Endothelial cell of umbilical vein (primary cell): ENCODE measurements at regions not wholly inside any gene's neighbourhood (a gene's known extent, or its start where the extent isn't known, plus 50 kb on each side); places are given as distances from the start of the nearest gene placed in this dataset.

Source experiments
- BruUV-seq: library from RNA; stranded (reverse); fragments of 400-500 nt; replicated peaks from 2 replicates; lab custom pipeline; 2021; lab: Mats Ljungman, UMichigan
- CTCF ChIA-PET: fragments of 300-600, 350-600 bp; sonication (Branson Sonifier 250); formaldehyde crosslinking; loops from one replicate; lab custom pipeline; 2021; ENCODE audit warnings: antibody characterized with exemption, inconsistent platforms; lab: Charles Lee
- POLR2A ChIA-PET: fragments of 300-600, 350-600 bp; sonication (Branson Sonifier 250); formaldehyde crosslinking; loops from one replicate; lab custom pipeline; 2021; ENCODE audit warnings: antibody characterized with exemption, inconsistent platforms; lab: Charles Lee
- DNase-seq: peaks from one replicate; pipeline ENCODE4 v3.0.0-alpha.2; 2011; ENCODE audit warnings: low read depth, low spot score
- FAIRE-seq: peaks from 2 replicates; lab custom pipeline; 2011; peaks lifted over from hg19 to GRCh38; lab: Jason Lieb, UNC
- H2AFZ ChIP-seq: 2 replicates; pipeline ENCODE4 v1.6.0; 2012; ENCODE audit warnings: low read depth, low read length, control low read depth, inconsistent platforms
- H3K27ac ChIP-seq: 2 replicates; pipeline ENCODE4 v1.5.1; 2011; ENCODE audit warnings: low read depth, mild to moderate bottlenecking, control low read depth, low read length, moderate library complexity; ENCODE audit not compliant: insufficient read depth
- H3K27me3 ChIP-seq, 2 experiments: 2 replicates each; pipeline versions ENCODE4 v1.6.0 to v1.6.1; 2011; ENCODE audit warnings: low read length in 2 of 2, mixed read lengths in 1 of 2; ENCODE audit not compliant: control insufficient read depth in 2 of 2, insufficient read depth in 2 of 2
- H3K36me3 ChIP-seq, 2 experiments: 2 replicates in 1 of 2; 3 replicates in 1 of 2; pipeline ENCODE4 v1.5.1; 2011; ENCODE audit warnings: low read length in 2 of 2, mild to moderate bottlenecking in 1 of 2, moderate library complexity in 1 of 2; ENCODE audit not compliant: control insufficient read depth in 2 of 2, insufficient read depth in 2 of 2; ENCODE audit errors: extremely low read depth in 1 of 2
- H3K4me1 ChIP-seq: 3 replicates; pipeline ENCODE4 v1.5.1; 2011; ENCODE audit warnings: mild to moderate bottlenecking, low read length; ENCODE audit not compliant: control insufficient read depth, insufficient read depth; ENCODE audit errors: extremely low read depth
- H3K4me2 ChIP-seq: 2 replicates; pipeline ENCODE4 v1.6.1; 2011; ENCODE audit warnings: low read length, control low read depth, mixed read lengths; ENCODE audit not compliant: insufficient read depth
- H3K4me3 ChIP-seq, 3 experiments: fragments of 200-600 bp in 1 of 3; sonication (generic), shearing (Covaris generic) in 1 of 3; replicated peaks in 1 of 3; 2 replicates each; pipeline ENCODE4 v1.5.1; 2011 to 2016; ENCODE audit warnings: control low read depth in 3 of 3, low read length in 3 of 3, mild to moderate bottlenecking in 2 of 3, inconsistent platforms in 1 of 3, low read depth in 1 of 3, moderate library complexity in 1 of 3; ENCODE audit not compliant: insufficient read depth in 1 of 3
- H3K79me2 ChIP-seq: 2 replicates; pipeline ENCODE4 v1.6.0; 2012; ENCODE audit warnings: low read length, inconsistent platforms; ENCODE audit not compliant: control insufficient read depth, insufficient read depth
- H3K9ac ChIP-seq: replicated peaks from 2 replicates; pipeline ENCODE3; 2011; ENCODE audit warnings: low read length, control low read depth; ENCODE audit not compliant: insufficient read depth; ENCODE audit errors: extremely low read depth
- H3K9me1 ChIP-seq: replicated peaks from 3 replicates; pipeline ENCODE4 v1.6.0; 2011; ENCODE audit warnings: mild to moderate bottlenecking, low read length; ENCODE audit not compliant: control insufficient read depth, insufficient read depth; ENCODE audit errors: extremely low read depth
- H3K9me3 ChIP-seq: replicated peaks from 2 replicates; pipeline ENCODE4 v1.5.1; 2012; ENCODE audit warnings: low read length, inconsistent platforms; ENCODE audit not compliant: control insufficient read depth, insufficient read depth
- H4K20me1 ChIP-seq: replicated peaks from 2 replicates; pipeline ENCODE3; 2011; ENCODE audit warnings: mild to moderate bottlenecking, low read length; ENCODE audit not compliant: control insufficient read depth, insufficient read depth; ENCODE audit errors: extremely low read depth
- CTCF ChIP-seq, 2 donors: IDR thresholded peaks; 1 replicate in 1 of 2; 2 replicates in 1 of 2; pipeline ENCODE4 v1.5.1; 2011; ENCODE audit warnings: low read length in 2 of 2, mild to moderate bottlenecking in 2 of 2, moderate library complexity in 2 of 2, control low read depth in 1 of 2, inconsistent platforms in 1 of 2, low read depth in 1 of 2; ENCODE audit not compliant: insufficient read depth in 1 of 2; ENCODE audit errors: extremely low read depth in 1 of 2
- EZH2 ChIP-seq: IDR thresholded peaks from 2 replicates; pipeline ENCODE4 v1.6.1; 2012; ENCODE audit warnings: borderline replicate concordance, low read depth, mild to moderate bottlenecking, moderate library complexity, low read length, inconsistent platforms; ENCODE audit not compliant: severe bottlenecking
- FOS ChIP-seq: IDR thresholded peaks from 2 replicates; pipeline ENCODE4 v1.6.1; 2011; ENCODE audit warnings: mild to moderate bottlenecking, low read length, moderate library complexity, borderline replicate concordance; ENCODE audit not compliant: insufficient read depth
- GATA2 ChIP-seq: IDR thresholded peaks from 2 replicates; pipeline ENCODE4 v1.7.0; 2011; ENCODE audit warnings: low read depth, mild to moderate bottlenecking, moderate library complexity, mixed read lengths, low read length; ENCODE audit not compliant: insufficient read length, insufficient read depth
- JUN ChIP-seq: IDR thresholded peaks from 2 replicates; pipeline ENCODE4 v1.6.1; 2011; ENCODE audit warnings: borderline replicate concordance, low read depth; ENCODE audit not compliant: insufficient read length, insufficient read depth
- MAX ChIP-seq: IDR thresholded peaks from 2 replicates; pipeline ENCODE4 v1.6.1; 2011; ENCODE audit not compliant: insufficient read depth, insufficient read length
- MYC ChIP-seq: IDR thresholded peaks from one replicate; pipeline ENCODE4 v1.6.1; 2011; ENCODE audit warnings: mild to moderate bottlenecking, low read depth, low read length
- POLR2A ChIP-seq: IDR thresholded peaks from 2 replicates; pipeline ENCODE4 v1.6.1; 2012; ENCODE audit warnings: low read depth, mild to moderate bottlenecking, control low read depth, low read length
- POLR2AphosphoS5 ChIP-seq: IDR thresholded peaks from 2 replicates; pipeline ENCODE4 v1.6.1; 2012; ENCODE audit warnings: low read depth, mild to moderate bottlenecking, control low read depth, low read length, moderate library complexity; ENCODE audit not compliant: insufficient read depth
- dilution Hi-C: fragments of 300-500 bp; cut with MboI; formaldehyde crosslinking; loops from one replicate; pipeline ENCODE4 v1.15.0; 2019; ENCODE audit warnings: low sequenced_read_pairs; ENCODE audit not compliant: extremely low pct_ligation_motif_present
- intact Hi-C: fragments of 100-400 bp; cut with micrococcal nuclease; formaldehyde crosslinking; loops from one replicate; pipeline ENCODE4 v1.10.0; 2022

GRCh38 chr19:29450812-29451211 lies 75.0 kb upstream of the VSTM2B start:
- no peaks in the 10 kb centered on the region for H3K27me3 ChIP-seq
- FAIRE-seq (no peak), DNase-seq (no peak)
- no peak overlapping the region for H3K9ac ChIP-seq
- POLR2A ChIA-PET, result no interaction called here
- H3K27ac ChIP-seq, result no peak overlapping the region
- H3K4me1 ChIP-seq, result no peaks in the 10 kb centered on the region
- BruUV-seq, result no TSS peak
- no peaks in the 10 kb centered on the region for H3K79me2 ChIP-seq
- H2AFZ ChIP-seq, result no peak overlapping the region
- H3K36me3 ChIP-seq, result no peaks in the 10 kb centered on the region
- H4K20me1 ChIP-seq, result no peaks in the 10 kb centered on the region
- no peak overlapping the region for H3K4me3 ChIP-seq
- TF ChIP-seq GATA2, result no peak
- TF ChIP-seq FOS, result no peak
- no peak for TF ChIP-seq EZH2
- TF ChIP-seq MAX, result no peak
- TF ChIP-seq POLR2AphosphoS5, result no peak
- TF ChIP-seq MYC, result no peak
- no peak for TF ChIP-seq POLR2A
- dilution Hi-C loops, result no loop called here
- peaks cover 9% of the 10 kb centered on the region for H3K9me3 ChIP-seq
- intact Hi-C loops, result no loop called here
- H3K9me1 ChIP-seq, result no peaks in the 10 kb centered on the region
- CTCF ChIA-PET, result no interaction called here
- H3K4me2 ChIP-seq, result no peak overlapping the region

GRCh38 chr19:29454109-29454508 lies 71.7 kb upstream of the VSTM2B start:
- H2AFZ ChIP-seq, result no peak overlapping the region
- DNase-seq, result no peak
- peaks cover 7% of the 10 kb centered on the region for H3K9me3 ChIP-seq
- dilution Hi-C loops, result no loop called here
- no peaks in the 10 kb centered on the region for H4K20me1 ChIP-seq
- no peak for FAIRE-seq
- H3K4me1 ChIP-seq, result no peaks in the 10 kb centered on the region
- H3K4me3 ChIP-seq, result no peak overlapping the region
- ChIA-PET CTCF (no interaction called here), POLR2A (interaction anchor here (0.6 kb wide), 1 partner anchor 132 kb away, joined by 6 read pairs; no protein-coding TSS in a partner anchor)
- no TSS peak for BruUV-seq
- H3K4me2 ChIP-seq, result no peak overlapping the region
- no peak overlapping the region for H3K9ac ChIP-seq
- no peaks in the 10 kb centered on the region for H3K9me1 ChIP-seq
- no peak overlapping the region for H3K27ac ChIP-seq
- no peaks in the 10 kb centered on the region for H3K27me3 ChIP-seq
- no peaks in the 10 kb centered on the region for H3K79me2 ChIP-seq
- intact Hi-C loops, result no loop called here
- no peak for TF ChIP-seq JUN
- TF ChIP-seq EZH2, result no peak
- TF ChIP-seq POLR2A, result no peak
- no peak for TF ChIP-seq POLR2AphosphoS5
- no peak for TF ChIP-seq MYC
- no peak for TF ChIP-seq MAX
- TF ChIP-seq FOS, result no peak
- TF ChIP-seq CTCF (IDR thresholded peaks at IDR 0.05; ENCODE audit: extremely low read depth in 1 of 2, insufficient read depth in 1 of 2, low read depth in 1 of 2, low read length in 2 of 2), result no peak
- no peak for TF ChIP-seq GATA2
- no peaks in the 10 kb centered on the region for H3K36me3 ChIP-seq
